Hepatocyte (in vitro differentiated cells): ENCODE measurements at regions not wholly inside any gene's neighbourhood (a gene's known extent, or its start where the extent isn't known, plus 50 kb on each side); places are given as distances from the start of the nearest gene placed in this dataset.

Experiments
- DNase-seq: peaks from one replicate; pipeline ENCODE4 v3.0.0-alpha.2; 2016; ENCODE audit warnings: low spot score
- H2AFZ ChIP-seq: fragments of 200-600 bp; sonication (generic); 2 replicates; pipeline ENCODE4 v1.6.0; 2016; ENCODE audit warnings: antibody characterized with exemption, mild to moderate bottlenecking
- H3K27ac ChIP-seq: fragments of 200-600 bp; sonication (generic); 2 replicates; pipeline ENCODE4 v1.5.1; 2016; ENCODE audit warnings: mild to moderate bottlenecking
- H3K27me3 ChIP-seq: fragments of 200-600 bp; sonication (generic); 2 replicates; pipeline ENCODE4 v1.6.1; 2016
- H3K36me3 ChIP-seq: fragments of 200-600 bp; sonication (generic); replicated peaks from 2 replicates; pipeline ENCODE4 v1.5.1; 2016; ENCODE audit warnings: low read depth; ENCODE audit not compliant: insufficient read depth
- H3K4me1 ChIP-seq: fragments of 200-600 bp; sonication (generic); 2 replicates; pipeline ENCODE4 v1.5.1; 2016; ENCODE audit warnings: mild to moderate bottlenecking, moderate library complexity; ENCODE audit not compliant: insufficient read depth
- H3K4me2 ChIP-seq: fragments of 200-600 bp; sonication (generic); 2 replicates; pipeline ENCODE4 v1.6.0; 2016
- H3K4me3 ChIP-seq: fragments of 200-600 bp; sonication (generic); 2 replicates; pipeline ENCODE4 v1.5.1; 2016; ENCODE audit warnings: mild to moderate bottlenecking
- H3K79me2 ChIP-seq: fragments of 200-600 bp; sonication (generic); 2 replicates; pipeline ENCODE4 v1.6.0; 2017; ENCODE audit warnings: mild to moderate bottlenecking
- H3K9me2 ChIP-seq: fragments of 200-600 bp; sonication (generic); replicated peaks from 2 replicates; pipeline ENCODE4 v1.6.0; 2017; ENCODE audit warnings: mild to moderate bottlenecking; ENCODE audit not compliant: insufficient read depth
- H3K9me3 ChIP-seq: fragments of 200-600 bp; sonication (generic); 2 replicates; pipeline ENCODE4 v1.5.1; 2016; ENCODE audit warnings: low read depth, mild to moderate bottlenecking
- H4K20me1 ChIP-seq: fragments of 200-600 bp; sonication (generic); 2 replicates; pipeline ENCODE4 v1.6.0; 2016; ENCODE audit warnings: mild to moderate bottlenecking; ENCODE audit not compliant: insufficient read depth, poor library complexity, severe bottlenecking
- EZH2 ChIP-seq: fragments of 200-600 bp; sonication (generic); IDR thresholded peaks from 2 replicates; pipeline ENCODE4 v1.6.1; 2016; ENCODE audit warnings: antibody characterized with exemption, mild to moderate bottlenecking, borderline replicate concordance
- EZH2phosphoT487 ChIP-seq: fragments of 200-600 bp; sonication (generic); IDR thresholded peaks from one replicate; pipeline ENCODE4 v1.6.1; 2018; ENCODE audit warnings: antibody characterized with exemption, mild to moderate bottlenecking, low read depth, moderate library complexity; ENCODE audit not compliant: unreplicated experiment, severe bottlenecking
- WGBS: methylation state at CpG from one replicate; pipeline ENCODE4 v1.1.6; 2016; ENCODE audit warnings: low lambda C conversion rate; ENCODE audit errors: missing lambda C conversion rate; 5-methylcytosine and 5-hydroxymethylcytosine counted together
- TF ChIP-seq, protein P1 (sequence below): fragments of 200-600 bp; sonication (generic); IDR thresholded peaks from 2 replicates; pipeline ENCODE4 v1.5.1; 2016; ENCODE audit warnings: antibody characterized with exemption, mild to moderate bottlenecking; ENCODE audit not compliant: poor library complexity

DNA sequence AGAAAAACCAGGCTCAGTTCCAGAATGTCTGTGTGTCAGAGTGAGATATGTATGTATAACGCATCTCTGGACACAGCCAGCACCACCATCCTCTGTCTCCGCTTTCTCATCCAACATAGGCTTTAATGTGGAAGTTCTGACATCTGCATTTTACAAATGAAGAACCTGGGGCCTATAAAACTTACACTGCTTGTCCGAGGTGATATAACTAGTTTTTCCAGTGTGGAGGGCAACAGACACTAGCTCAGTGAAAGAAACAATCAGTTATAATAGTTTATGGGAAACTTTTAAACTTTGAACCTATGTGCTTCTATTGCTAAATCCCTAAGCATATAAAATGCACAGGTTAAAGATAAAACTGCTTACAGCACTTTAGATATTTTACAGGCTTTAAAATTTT lies 208.7 kb downstream of the CRPPA start:
- no peaks in the 10 kb centered on the region for H3K9me3 ChIP-seq
- WGBS: 53% methylated on average over 3 of the region's 3 CpGs
- peak; percentile 17 for DNase-seq
- no peak overlapping the region for H2AFZ ChIP-seq
- TF ChIP-seq EZH2phosphoT487 (no peak), EZH2 (no peak)
- TF ChIP-seq, protein P1, sequence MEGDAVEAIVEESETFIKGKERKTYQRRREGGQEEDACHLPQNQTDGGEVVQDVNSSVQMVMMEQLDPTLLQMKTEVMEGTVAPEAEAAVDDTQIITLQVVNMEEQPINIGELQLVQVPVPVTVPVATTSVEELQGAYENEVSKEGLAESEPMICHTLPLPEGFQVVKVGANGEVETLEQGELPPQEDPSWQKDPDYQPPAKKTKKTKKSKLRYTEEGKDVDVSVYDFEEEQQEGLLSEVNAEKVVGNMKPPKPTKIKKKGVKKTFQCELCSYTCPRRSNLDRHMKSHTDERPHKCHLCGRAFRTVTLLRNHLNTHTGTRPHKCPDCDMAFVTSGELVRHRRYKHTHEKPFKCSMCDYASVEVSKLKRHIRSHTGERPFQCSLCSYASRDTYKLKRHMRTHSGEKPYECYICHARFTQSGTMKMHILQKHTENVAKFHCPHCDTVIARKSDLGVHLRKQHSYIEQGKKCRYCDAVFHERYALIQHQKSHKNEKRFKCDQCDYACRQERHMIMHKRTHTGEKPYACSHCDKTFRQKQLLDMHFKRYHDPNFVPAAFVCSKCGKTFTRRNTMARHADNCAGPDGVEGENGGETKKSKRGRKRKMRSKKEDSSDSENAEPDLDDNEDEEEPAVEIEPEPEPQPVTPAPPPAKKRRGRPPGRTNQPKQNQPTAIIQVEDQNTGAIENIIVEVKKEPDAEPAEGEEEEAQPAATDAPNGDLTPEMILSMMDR: no peak
- H3K36me3 ChIP-seq: no peaks in the 10 kb centered on the region
- H4K20me1 ChIP-seq: no peaks in the 10 kb centered on the region
- H3K4me1 ChIP-seq: no peaks in the 10 kb centered on the region
- no peak overlapping the region for H3K4me3 ChIP-seq
- peak overlapping the region; percentile 38 for H3K27ac ChIP-seq
- H3K4me2 ChIP-seq: no peak overlapping the region
- no peaks in the 10 kb centered on the region for H3K9me2 ChIP-seq
- no peaks in the 10 kb centered on the region for H3K79me2 ChIP-seq
- H3K27me3 ChIP-seq: no peaks in the 10 kb centered on the region

DNA sequence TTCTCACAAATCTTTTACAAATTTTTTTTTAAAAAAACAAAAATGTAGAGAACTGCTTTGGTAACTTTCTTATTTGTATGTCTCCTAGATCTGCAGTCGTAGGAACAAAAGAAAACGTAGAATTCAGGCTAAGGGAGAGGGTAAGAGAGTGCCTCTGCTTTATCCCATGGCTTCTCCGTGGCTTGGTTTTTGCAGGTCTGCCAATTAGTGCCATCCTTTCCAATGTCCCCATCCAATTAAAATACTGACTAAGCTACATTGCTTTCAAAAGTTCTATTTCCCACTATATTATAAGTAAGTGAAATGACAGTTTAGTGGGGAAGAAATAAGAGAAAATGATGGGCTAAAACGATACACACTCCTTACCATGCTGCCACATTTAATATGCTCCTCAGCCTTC lies 209.3 kb downstream of the CRPPA start:
- H3K79me2 ChIP-seq: no peaks in the 10 kb centered on the region
- no peaks in the 10 kb centered on the region for H3K4me1 ChIP-seq
- H3K36me3 ChIP-seq: no peaks in the 10 kb centered on the region
- no peak for TF ChIP-seq EZH2
- TF ChIP-seq EZH2phosphoT487: no peak
- TF ChIP-seq, protein P1: no peak
- peak overlapping the region; percentile 38 for H3K27ac ChIP-seq
- H3K4me3 ChIP-seq: no peak overlapping the region
- no peak for DNase-seq
- 90% methylated on average over 4 of the region's 4 CpGs for WGBS
- no peaks in the 10 kb centered on the region for H3K9me2 ChIP-seq
- H3K9me3 ChIP-seq: no peaks in the 10 kb centered on the region
- H3K27me3 ChIP-seq: no peaks in the 10 kb centered on the region
- H4K20me1 ChIP-seq: no peaks in the 10 kb centered on the region
- no peak overlapping the region for H2AFZ ChIP-seq
- H3K4me2 ChIP-seq: no peak overlapping the region

DNA sequence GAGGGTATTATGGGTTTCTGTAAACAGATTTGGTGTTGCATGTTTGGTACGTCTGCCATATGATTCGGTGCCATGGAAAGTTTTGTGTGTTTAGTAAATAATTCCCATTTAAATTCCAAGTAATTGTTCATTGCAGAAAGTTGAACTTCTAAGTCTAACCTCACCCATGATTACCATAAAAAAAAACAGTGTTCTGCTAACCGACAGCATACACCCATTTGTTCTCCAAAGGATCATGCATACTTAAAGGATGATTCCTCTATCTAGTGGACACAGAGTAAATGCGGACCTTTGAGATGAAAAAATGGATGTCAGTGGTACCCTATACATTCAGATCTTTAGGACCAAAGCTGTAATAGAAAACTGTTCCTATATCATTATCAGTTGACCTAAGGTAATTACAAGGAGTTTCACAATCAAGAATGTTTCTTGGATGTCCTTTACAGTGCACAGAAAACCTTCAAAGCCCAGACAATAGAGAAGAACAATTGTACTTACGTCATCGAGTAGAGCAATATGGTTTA lies 209.9 kb downstream of the CRPPA start:
- no peak overlapping the region for H3K4me2 ChIP-seq
- no peak overlapping the region for H3K27ac ChIP-seq
- 87% methylated on average over 6 of the region's 6 CpGs for WGBS

More for the DNA sequence above, 209.9 kb downstream of the CRPPA start:
- no peaks in the 10 kb centered on the region for H4K20me1 ChIP-seq
- no peak for TF ChIP-seq EZH2
- TF ChIP-seq, protein P1: no peak
- TF ChIP-seq EZH2phosphoT487: no peak
- H3K27me3 ChIP-seq: no peaks in the 10 kb centered on the region
- H3K4me1 ChIP-seq: no peaks in the 10 kb centered on the region
- H3K9me3 ChIP-seq: no peaks in the 10 kb centered on the region
- H3K36me3 ChIP-seq: no peaks in the 10 kb centered on the region
- no peak for DNase-seq
- H3K4me3 ChIP-seq: no peak overlapping the region
- H3K79me2 ChIP-seq: no peaks in the 10 kb centered on the region
- H2AFZ ChIP-seq: no peak overlapping the region
- no peaks in the 10 kb centered on the region for H3K9me2 ChIP-seq
